ENCODE measurements at regions not wholly inside any gene's neighbourhood (a gene's known extent, or its start where the extent isn't known, plus 50 kb on each side); places are given as distances from the start of the nearest gene placed in this dataset.

DNA sequence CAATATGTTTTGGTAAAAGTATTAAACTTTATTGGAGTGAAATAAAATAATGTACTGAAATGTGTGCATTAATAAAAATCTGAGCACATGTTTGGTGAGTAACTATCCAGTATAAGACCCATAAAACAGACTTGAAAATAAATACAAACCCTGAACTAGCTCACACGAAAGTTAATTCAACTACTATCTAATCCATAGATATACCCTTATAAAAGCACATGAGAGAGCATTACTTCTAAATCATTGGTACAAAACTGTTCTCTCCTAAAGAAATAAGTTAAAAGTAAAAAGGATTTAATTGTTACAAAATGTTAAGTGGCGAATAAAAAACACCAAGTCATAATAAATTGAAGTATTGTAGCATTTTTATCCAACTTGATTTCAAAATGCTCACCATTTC lies 295.6 kb downstream of the PTPRC start:
- TF ChIP-seq POLR2A (IDR thresholded peaks at IDR 0.05): no peak
- TF ChIP-seq, protein P1, sequence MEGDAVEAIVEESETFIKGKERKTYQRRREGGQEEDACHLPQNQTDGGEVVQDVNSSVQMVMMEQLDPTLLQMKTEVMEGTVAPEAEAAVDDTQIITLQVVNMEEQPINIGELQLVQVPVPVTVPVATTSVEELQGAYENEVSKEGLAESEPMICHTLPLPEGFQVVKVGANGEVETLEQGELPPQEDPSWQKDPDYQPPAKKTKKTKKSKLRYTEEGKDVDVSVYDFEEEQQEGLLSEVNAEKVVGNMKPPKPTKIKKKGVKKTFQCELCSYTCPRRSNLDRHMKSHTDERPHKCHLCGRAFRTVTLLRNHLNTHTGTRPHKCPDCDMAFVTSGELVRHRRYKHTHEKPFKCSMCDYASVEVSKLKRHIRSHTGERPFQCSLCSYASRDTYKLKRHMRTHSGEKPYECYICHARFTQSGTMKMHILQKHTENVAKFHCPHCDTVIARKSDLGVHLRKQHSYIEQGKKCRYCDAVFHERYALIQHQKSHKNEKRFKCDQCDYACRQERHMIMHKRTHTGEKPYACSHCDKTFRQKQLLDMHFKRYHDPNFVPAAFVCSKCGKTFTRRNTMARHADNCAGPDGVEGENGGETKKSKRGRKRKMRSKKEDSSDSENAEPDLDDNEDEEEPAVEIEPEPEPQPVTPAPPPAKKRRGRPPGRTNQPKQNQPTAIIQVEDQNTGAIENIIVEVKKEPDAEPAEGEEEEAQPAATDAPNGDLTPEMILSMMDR (IDR thresholded peaks at IDR 0.05): no peak

All from thyroid gland (tissue), 4 donors.